ENCODE measurements at regions not wholly inside any gene's neighbourhood (a gene's known extent, or its start where the extent isn't known, plus 50 kb on each side); places are given as distances from the start of the nearest gene placed in this dataset.

GRCh38 chr12:45623221-45623620 is 106.3 kb upstream of the ARID2 start:
- intact Hi-C loops (cut with DNase I) = no loop called here

GRCh38 chr12:45623940-45624339 is 105.6 kb upstream of the ARID2 start:
- DNase-seq (no peak), ATAC-seq (no peak)
- H3K4me3 ChIP-seq = no peak overlapping the region
- intact Hi-C loops (cut with DNase I) = no loop called here
- no peak overlapping the region for H3K27ac ChIP-seq
- no peaks in the 10 kb centered on the region for H3K4me1 ChIP-seq
- no peaks in the 10 kb centered on the region for H3K36me3 ChIP-seq (ENCODE audit: insufficient read depth in 1 of 2, low read depth in 1 of 2)
- no peak for TF ChIP-seq CTCF (IDR thresholded peaks at IDR 0.05)
- no peaks in the 10 kb centered on the region for H3K9me3 ChIP-seq
- H3K27me3 ChIP-seq (ENCODE audit: insufficient read depth in 3 of 3, low read length in 2 of 3) = no peaks in the 10 kb centered on the region
- 59 to 69% (median 65%) methylated on average over 2 of the region's 2 CpGs for WGBS, 3 donors

More at GRCh38 chr12:45623221-45623620, 106.3 kb upstream of the ARID2 start:
- H3K27me3 ChIP-seq (ENCODE audit: insufficient read depth in 3 of 3, low read length in 2 of 3) = no peaks in the 10 kb centered on the region
- no peaks in the 10 kb centered on the region for H3K4me1 ChIP-seq
- no peak overlapping the region for H3K27ac ChIP-seq
- DNase-seq (no peak), ATAC-seq (no peak)
- no peaks in the 10 kb centered on the region for H3K9me3 ChIP-seq
- WGBS, 3 donors = 86 to 90% (median 88%) methylated on average over 5 of the region's 5 CpGs
- H3K4me3 ChIP-seq = no peak overlapping the region
- no peaks in the 10 kb centered on the region for H3K36me3 ChIP-seq (ENCODE audit: insufficient read depth in 1 of 2, low read depth in 1 of 2)
- TF ChIP-seq CTCF (IDR thresholded peaks at IDR 0.05) = no peak

- WGBS, 3 donors = 58 to 80% (median 68%) methylated on average over 2 of the region's 2 CpGs
- Histone ChIP-seq H3K4me1 (no peaks in the 10 kb centered on the region), H3K36me3 (ENCODE audit: insufficient read depth in 1 of 2, low read depth in 1 of 2) (no peaks in the 10 kb centered on the region), H3K27me3 (ENCODE audit: insufficient read depth in 3 of 3, low read length in 2 of 3) (no peaks in the 10 kb centered on the region), H3K4me3 (no peak overlapping the region), H3K27ac (no peak overlapping the region), H3K9me3 (no peaks in the 10 kb centered on the region)
- DNase-seq (no peak), ATAC-seq (no peak)
- TF ChIP-seq CTCF (IDR thresholded peaks at IDR 0.05) = no peak
- intact Hi-C loops (cut with DNase I) = no loop called here
These were observed 102.5 kb upstream of the ARID2 start for GRCh38 chr12:45626965-45627364.

GRCh38 chr12:45627407-45628069 is 102.0 kb upstream of the ARID2 start:
- Histone ChIP-seq H3K9me3 (no peaks in the 10 kb centered on the region), H3K4me3 (no peak overlapping the region), H3K27me3 (ENCODE audit: insufficient read depth in 3 of 3, low read length in 2 of 3) (no peaks in the 10 kb centered on the region), H3K27ac (no peak overlapping the region), H3K36me3 (ENCODE audit: insufficient read depth in 1 of 2, low read depth in 1 of 2) (no peaks in the 10 kb centered on the region), H3K4me1 (no peaks in the 10 kb centered on the region)
- TF ChIP-seq CTCF (IDR thresholded peaks at IDR 0.05) = no peak
- intact Hi-C loops (cut with DNase I) = no loop called here
- 66 to 74% (median 73%) methylated on average over 6 of the region's 6 CpGs for WGBS, 3 donors
- DNase-seq (no peak), ATAC-seq (no peak)

- H3K4me3 ChIP-seq = no peak overlapping the region
- H3K9me3 ChIP-seq = no peaks in the 10 kb centered on the region
- DNase-seq (no peak), ATAC-seq (no peak)
- intact Hi-C loops (cut with DNase I) = no loop called here
- H3K36me3 ChIP-seq (ENCODE audit: insufficient read depth in 1 of 2, low read depth in 1 of 2) = no peaks in the 10 kb centered on the region
- no peak overlapping the region for H3K27ac ChIP-seq
- no peaks in the 10 kb centered on the region for H3K27me3 ChIP-seq (ENCODE audit: insufficient read depth in 3 of 3, low read length in 2 of 3)
- no peak for TF ChIP-seq CTCF (IDR thresholded peaks at IDR 0.05)
- H3K4me1 ChIP-seq = no peaks in the 10 kb centered on the region
These were observed 100.2 kb upstream of the ARID2 start for GRCh38 chr12:45629292-45629691.
